AG04450 (cell line): ENCODE measurements at regions not wholly inside any gene's neighbourhood (a gene's known extent, or its start where the extent isn't known, plus 50 kb on each side); places are given as distances from the start of the nearest gene placed in this dataset.

Source experiments
- CTCF ChIA-PET: fragments of 300-600, 350-600 bp; formaldehyde crosslinking; extraction: SDS; loops from one replicate; lab custom pipeline; 2022; ENCODE audit warnings: antibody characterized with exemption, inconsistent platforms; lab: Charles Lee
- POLR2A ChIA-PET: fragments of 350-600 bp; formaldehyde crosslinking; extraction: SDS; loops from one replicate; lab custom pipeline; 2021; ENCODE audit warnings: antibody characterized with exemption, inconsistent platforms; lab: Yijun Ruan, JAX
- DNase-seq: peaks from one replicate; pipeline ENCODE4 v3.0.0-alpha.2; 2011; ENCODE audit warnings: low read depth, low spot score
- H3K27ac ChIP-seq: one replicate; pipeline ENCODE4 v1.5.1; 2012; ENCODE audit warnings: low read depth, low read length, control low read depth
- H3K27me3 ChIP-seq: one replicate; pipeline ENCODE4 v1.6.0; 2012; ENCODE audit warnings: low read length; ENCODE audit not compliant: control insufficient read depth, insufficient read depth
- H3K4me3 ChIP-seq: 2 replicates; pipeline ENCODE4 v1.5.1; 2011; ENCODE audit warnings: mild to moderate bottlenecking, low read depth, low read length, control low read depth
- H3K9me3 ChIP-seq: 2 replicates; pipeline ENCODE4 v1.5.1; 2012; ENCODE audit warnings: low read length; ENCODE audit not compliant: control insufficient read depth, insufficient read depth
- TF ChIP-seq, protein P1 (sequence below): IDR thresholded peaks from 2 replicates; pipeline ENCODE4 v1.5.1; 2011; ENCODE audit warnings: low read depth, low read length, control low read depth, inconsistent platforms

DNA sequence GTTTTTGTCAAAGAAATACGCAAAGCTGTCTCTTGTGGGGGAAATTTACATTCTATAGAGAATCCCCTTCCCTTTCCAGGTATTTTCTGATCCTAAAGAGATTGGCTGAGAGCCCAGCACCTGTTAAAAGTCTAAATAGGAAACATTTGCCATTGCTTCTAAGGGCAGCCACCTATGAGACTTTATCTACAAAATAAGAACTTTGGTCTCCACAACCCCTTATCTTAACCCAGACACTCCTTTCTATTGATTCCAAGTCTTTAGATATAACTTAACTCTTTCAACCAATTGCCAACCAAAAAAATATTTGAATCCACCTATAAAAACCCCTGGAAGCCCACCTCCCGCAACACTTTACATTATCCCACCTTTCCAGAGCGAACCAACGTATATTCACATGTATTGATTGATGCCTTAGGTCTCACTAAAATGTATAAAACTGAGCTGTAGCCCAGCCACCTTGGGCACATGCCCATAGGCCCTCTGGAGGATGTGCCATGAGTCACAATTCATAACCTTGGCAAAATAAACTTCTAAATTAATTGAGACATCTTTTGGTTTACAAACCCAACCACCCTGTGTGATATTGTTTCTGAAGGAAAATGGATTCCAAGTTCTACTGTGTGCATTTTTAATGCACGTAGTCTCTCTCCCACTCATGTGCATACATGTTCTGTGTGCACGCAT is 211.4 kb downstream of the GAS1 start:
- Histone ChIP-seq H3K27ac (no peak overlapping the region), H3K9me3 (no peaks in the 10 kb centered on the region), H3K27me3 (no peaks in the 10 kb centered on the region), H3K4me3 (no peak overlapping the region)
- POLR2A ChIA-PET = no interaction called here
- CTCF ChIA-PET = no interaction called here
- no peak for DNase-seq
- TF ChIP-seq, protein P1, sequence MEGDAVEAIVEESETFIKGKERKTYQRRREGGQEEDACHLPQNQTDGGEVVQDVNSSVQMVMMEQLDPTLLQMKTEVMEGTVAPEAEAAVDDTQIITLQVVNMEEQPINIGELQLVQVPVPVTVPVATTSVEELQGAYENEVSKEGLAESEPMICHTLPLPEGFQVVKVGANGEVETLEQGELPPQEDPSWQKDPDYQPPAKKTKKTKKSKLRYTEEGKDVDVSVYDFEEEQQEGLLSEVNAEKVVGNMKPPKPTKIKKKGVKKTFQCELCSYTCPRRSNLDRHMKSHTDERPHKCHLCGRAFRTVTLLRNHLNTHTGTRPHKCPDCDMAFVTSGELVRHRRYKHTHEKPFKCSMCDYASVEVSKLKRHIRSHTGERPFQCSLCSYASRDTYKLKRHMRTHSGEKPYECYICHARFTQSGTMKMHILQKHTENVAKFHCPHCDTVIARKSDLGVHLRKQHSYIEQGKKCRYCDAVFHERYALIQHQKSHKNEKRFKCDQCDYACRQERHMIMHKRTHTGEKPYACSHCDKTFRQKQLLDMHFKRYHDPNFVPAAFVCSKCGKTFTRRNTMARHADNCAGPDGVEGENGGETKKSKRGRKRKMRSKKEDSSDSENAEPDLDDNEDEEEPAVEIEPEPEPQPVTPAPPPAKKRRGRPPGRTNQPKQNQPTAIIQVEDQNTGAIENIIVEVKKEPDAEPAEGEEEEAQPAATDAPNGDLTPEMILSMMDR = no peak

DNA sequence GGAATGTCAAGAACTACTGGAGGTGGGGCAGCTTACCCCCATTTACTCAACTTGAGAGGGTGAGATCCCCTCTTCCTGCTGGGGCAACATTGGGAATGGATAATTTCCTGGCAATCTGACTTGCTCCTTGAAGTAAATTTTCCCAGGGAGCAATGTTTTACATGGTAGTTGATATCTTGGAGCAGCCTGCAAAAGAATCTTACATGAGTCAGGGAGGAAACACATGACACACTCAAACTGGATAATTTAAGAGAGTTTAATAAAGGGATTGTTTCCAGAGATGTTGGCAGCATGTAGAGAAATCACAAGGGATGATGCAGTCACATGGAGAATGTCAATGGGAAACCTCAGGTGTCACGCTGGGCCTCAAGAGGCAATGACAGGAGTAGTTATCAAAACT is 212.5 kb downstream of the GAS1 start:
- POLR2A ChIA-PET = no interaction called here
- CTCF ChIA-PET = interaction anchor here (0.8 to 1.3 kb wide), 3 partner anchors 13 to 248 kb away, joined by 3 to 4 read pairs (median 3); no protein-coding TSS in a partner anchor

DNA sequence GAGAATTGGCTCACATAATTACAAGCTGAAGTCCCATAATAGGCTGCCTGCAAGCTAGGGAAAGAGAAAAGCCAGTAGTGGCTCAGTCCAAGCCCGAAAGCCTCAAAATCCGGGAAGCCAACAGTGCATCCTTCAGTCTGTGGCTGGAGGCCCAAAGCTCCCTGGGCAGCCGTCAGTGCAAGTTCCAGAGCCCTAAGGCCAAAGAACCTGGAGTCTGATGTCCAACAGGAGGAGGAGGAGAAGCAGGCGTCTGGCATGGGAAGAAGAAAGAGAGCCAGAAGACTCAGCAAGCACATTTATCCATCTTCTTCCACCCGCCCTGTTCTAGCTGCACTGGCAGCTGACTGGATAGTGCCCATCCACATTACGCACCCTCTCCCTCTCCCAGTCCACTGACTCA is 213.4 kb downstream of the GAS1 start:
- no peak overlapping the region for H3K27ac ChIP-seq
- TF ChIP-seq, protein P1 = no peak
- no peaks in the 10 kb centered on the region for H3K9me3 ChIP-seq
- CTCF ChIA-PET = interaction anchor here (0.8 to 1.3 kb wide), 3 partner anchors 12 to 247 kb away, joined by 3 to 4 read pairs (median 3); no protein-coding TSS in a partner anchor
- H3K27me3 ChIP-seq = no peaks in the 10 kb centered on the region
- POLR2A ChIA-PET = no interaction called here
- no peak overlapping the region for H3K4me3 ChIP-seq
- DNase-seq = no peak

More for the DNA sequence above, 212.5 kb downstream of the GAS1 start:
- Histone ChIP-seq H3K9me3 (no peaks in the 10 kb centered on the region), H3K27me3 (no peaks in the 10 kb centered on the region), H3K4me3 (no peak overlapping the region), H3K27ac (no peak overlapping the region)
- TF ChIP-seq, protein P1 = no peak
- DNase-seq = no peak

DNA sequence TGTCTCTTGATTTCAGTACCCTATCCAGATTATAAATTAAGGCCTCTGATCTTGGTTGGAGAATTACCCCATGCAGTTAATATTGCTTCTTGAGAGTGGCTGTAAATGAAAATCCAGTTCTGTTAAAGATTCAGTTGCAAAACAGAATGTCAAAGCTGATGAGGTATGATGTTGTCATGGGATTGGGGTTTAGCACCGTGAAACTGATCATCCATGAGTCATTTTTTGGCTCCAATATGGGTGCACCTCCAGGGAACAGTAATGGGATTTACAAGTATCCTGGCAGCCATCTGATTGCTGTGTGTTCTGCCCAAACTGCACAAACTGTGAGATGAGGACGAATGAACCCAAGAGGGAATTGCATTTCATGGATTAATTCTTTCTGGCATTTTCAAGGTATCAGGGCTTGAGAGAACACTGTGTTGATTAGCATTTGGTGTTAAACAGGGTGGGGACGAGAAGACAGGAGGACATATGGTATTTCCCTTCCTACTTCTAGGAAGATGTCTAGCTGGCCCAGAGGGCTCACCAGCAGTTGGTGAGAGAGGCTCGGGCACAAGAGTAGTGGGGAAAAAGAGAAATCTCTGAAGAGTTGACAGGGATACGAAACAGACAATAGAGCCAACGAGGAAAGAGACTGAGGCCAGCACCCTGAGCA is 214.7 kb downstream of the GAS1 start:
- no peak for DNase-seq
- H3K27me3 ChIP-seq = no peaks in the 10 kb centered on the region
- POLR2A ChIA-PET = no interaction called here
- CTCF ChIA-PET = interaction anchor here (1.3 kb wide), 1 partner anchor 245 kb away, joined by 3 read pairs; no protein-coding TSS in a partner anchor
- TF ChIP-seq, protein P1 = no peak
- H3K27ac ChIP-seq = no peak overlapping the region
- H3K9me3 ChIP-seq = no peaks in the 10 kb centered on the region
- H3K4me3 ChIP-seq = no peak overlapping the region

DNA sequence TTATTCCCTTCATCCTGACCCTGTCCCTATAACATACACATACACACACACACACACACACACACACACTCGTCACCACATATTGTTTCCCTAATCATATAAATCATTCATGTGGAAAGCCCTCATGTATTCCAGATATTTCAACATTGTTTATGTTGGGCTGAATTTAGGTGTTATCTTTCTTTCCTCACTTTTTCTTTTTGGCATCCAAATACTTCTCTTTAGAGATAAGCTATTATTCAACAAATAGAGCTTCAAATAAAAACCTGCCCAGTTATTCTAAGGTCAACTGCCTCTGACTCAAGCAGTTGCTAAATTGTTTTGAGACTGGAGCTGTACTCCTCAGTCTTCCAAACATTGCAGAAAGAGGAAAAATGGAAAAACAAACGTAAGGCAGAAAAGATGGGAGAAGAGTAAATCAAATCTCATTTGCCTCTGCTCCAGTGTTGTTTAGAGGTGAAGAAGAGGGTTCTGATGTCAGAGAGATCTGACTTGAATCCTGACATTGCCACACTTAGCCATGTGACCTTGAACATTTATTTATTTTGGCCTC is 215.7 kb downstream of the GAS1 start:
- TF ChIP-seq, protein P1 = no peak
- no peak for DNase-seq
- Histone ChIP-seq H3K27me3 (no peaks in the 10 kb centered on the region), H3K9me3 (peaks cover 2% of the 10 kb centered on the region; the same call in 1 of the 2 replicates), H3K27ac (no peak overlapping the region), H3K4me3 (no peak overlapping the region)
- ChIA-PET POLR2A (interaction anchor here (0.6 to 1.1 kb wide), 5 partner anchors 9 to 145 kb away, joined by 3 to 8 read pairs (median 4); no protein-coding TSS in a partner anchor), CTCF (interaction anchor here (1.1 to 1.3 kb wide), 2 partner anchors 9 to 244 kb away, joined by 3 read pairs; no protein-coding TSS in a partner anchor)
